ENCODE measurements at regions not wholly inside any gene's neighbourhood (a gene's known extent, or its start where the extent isn't known, plus 50 kb on each side); places are given as distances from the start of the nearest gene placed in this dataset.

DNA sequence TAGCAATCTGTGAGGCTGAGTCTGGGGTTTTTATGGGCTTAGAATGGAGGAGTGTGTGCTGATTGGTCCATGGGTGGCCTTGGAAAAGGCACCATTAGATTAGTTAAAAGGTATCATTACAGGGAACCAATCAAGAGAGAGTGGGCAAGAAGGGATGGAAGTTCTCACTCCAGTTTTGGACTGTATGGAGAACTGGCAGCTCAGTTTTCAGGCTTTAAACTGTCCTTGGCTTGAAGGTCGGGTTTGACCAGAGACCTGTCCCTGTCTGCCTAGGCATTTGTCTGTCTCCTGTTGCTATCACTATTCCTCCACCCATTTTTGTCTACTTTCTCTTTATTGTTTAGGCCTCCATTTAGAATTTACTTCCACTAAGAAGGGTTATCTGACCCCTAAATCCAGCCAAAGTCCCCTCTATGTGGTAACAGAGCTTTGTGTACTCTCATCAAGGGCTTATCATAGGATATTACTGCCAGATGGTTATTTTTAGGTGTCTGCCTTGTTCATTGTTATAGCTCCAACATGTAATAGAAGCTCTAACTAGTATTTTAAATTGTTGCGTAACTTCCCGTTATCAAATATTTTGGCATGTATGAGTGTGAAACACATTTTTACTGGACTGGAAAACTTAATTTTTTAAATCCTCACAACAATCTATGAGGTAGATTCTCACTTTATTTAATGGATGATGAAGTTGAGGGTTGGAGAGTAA, 133.3 kb upstream of the SLC10A2 start:
- TF ChIP-seq, protein P1, sequence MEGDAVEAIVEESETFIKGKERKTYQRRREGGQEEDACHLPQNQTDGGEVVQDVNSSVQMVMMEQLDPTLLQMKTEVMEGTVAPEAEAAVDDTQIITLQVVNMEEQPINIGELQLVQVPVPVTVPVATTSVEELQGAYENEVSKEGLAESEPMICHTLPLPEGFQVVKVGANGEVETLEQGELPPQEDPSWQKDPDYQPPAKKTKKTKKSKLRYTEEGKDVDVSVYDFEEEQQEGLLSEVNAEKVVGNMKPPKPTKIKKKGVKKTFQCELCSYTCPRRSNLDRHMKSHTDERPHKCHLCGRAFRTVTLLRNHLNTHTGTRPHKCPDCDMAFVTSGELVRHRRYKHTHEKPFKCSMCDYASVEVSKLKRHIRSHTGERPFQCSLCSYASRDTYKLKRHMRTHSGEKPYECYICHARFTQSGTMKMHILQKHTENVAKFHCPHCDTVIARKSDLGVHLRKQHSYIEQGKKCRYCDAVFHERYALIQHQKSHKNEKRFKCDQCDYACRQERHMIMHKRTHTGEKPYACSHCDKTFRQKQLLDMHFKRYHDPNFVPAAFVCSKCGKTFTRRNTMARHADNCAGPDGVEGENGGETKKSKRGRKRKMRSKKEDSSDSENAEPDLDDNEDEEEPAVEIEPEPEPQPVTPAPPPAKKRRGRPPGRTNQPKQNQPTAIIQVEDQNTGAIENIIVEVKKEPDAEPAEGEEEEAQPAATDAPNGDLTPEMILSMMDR (conservative IDR thresholded peaks at IDR 0.05 in 1 of 2, IDR thresholded peaks at IDR 0.05 in 1 of 2; ENCODE audit: extremely low read depth in 1 of 2, insufficient read depth in 1 of 2, low read depth in 1 of 2, low read length in 2 of 2), result no peak
- no peak for TF ChIP-seq EZH2 (IDR thresholded peaks at IDR 0.05; ENCODE audit: borderline replicate concordance, low read length)

Data from mammary epithelial cell (primary cell).